HG03060 (cell line): ENCODE measurements at regions not wholly inside any gene's neighbourhood (a gene's known extent, or its start where the extent isn't known, plus 50 kb on each side); places are given as distances from the start of the nearest gene placed in this dataset.
"Not testable (repeated sequence)": the region's sequence is repeated elsewhere in the genome, so short reads cannot be mapped to it uniquely, and the experiment has no call there.

Experiments used
- ATAC-seq: cut with Tn5 transposase; IDR thresholded peaks from one replicate; pipeline ENCODE4 v1.9.1; 2021; ENCODE audit warnings: low read depth, moderate number of reproducible peaks; ENCODE audit not compliant: unreplicated experiment

DNA sequence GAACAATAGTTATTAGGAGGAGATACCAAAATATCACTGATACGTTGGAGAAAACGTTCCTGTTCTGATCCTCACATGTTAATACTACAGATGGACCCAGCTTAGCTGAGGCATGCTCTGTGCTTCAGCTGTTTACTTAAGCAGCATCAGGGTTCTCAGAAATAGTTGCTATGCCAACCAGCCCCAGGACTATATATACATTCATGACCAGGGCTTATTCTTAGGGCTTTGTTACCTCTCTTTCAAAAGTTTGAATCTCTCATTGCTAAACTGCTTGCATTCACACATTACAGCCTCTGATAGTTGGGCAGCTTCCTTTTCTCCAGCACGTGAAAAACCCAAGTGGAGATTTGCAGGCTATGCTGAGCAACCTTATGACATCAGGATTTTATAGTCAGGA, 800.4 kb downstream of the DIAPH3 start:
- ATAC-seq, result no peak

DNA sequence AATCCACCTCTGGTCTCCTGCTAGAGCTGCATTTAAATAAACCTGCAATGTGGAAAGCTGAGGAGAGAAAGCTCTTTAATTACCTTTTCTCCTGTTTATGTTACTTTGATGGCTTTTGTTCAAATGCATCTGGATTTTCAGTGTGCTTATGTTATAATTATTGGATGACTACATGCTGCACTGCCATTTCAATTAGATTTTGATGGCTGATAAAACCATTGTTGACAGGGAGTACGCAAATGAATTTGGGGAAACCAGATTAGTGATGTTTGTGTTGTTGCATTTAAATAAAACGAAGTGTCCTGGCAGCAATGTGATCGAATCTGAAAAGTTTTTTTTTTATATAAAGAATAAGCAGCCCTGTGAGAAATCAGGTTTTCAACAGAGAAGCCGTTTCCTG, 799.8 kb downstream of the DIAPH3 start:
- ATAC-seq, result no peak

DNA sequence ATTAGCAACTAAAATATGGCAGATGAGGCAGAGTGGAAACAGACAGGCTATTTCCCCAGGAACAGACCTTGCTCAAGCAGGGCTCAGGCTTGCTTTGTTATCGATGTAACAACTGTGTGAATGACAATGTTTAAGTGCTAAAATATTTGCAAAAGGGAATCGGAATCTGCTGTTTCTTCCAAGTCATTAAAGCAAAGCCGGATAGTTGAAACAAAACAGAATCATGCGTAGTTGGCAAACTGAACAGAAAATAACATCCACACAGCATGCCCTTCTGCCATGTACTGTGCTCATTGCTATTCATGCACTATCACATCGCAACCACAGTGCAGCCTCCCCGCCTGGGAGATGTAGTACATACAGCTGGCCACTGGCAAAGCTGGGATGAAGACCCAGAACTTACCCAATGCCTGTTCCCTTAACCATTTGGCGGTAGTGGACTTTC, 799.1 kb downstream of the DIAPH3 start:
- ATAC-seq, result no peak

DNA sequence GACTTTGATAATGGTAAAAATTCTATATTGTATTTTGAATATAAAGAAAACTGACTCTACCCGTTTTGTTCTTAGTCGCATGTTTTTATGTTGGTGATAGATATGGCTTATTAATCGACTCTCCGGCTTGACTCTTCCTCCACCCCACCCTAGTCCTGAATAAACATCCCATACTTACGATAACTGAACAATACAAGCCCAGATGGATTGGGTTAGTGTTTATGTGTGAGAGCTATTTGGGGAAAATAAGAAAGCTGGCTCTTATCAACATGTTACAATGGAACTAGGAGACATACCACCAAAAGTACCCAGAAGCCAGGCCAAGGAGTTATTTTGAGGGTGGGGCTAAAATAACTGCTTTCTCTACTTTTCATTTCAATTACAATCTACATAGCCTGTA, 796.3 kb downstream of the DIAPH3 start:
- ATAC-seq, result no peak

DNA sequence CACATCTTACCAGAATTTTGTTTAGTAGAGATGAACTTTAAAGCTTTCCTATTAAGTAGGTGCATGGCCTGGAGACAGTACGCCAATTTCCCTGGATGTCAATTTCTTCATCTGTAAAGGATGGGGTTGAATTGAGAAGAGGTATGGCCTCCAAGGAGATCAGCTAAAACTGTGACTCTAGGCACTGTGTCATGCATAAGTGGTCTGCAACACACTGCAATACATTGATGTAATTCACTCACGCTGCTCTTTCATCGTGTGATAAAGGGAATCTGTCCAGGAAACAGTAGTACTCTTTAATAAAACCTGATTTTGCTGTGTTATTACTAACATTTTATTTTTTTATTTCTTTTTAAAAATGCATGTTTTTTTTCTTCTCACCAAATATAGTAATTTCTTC, 795.8 kb downstream of the DIAPH3 start:
- ATAC-seq, result no peak

DNA sequence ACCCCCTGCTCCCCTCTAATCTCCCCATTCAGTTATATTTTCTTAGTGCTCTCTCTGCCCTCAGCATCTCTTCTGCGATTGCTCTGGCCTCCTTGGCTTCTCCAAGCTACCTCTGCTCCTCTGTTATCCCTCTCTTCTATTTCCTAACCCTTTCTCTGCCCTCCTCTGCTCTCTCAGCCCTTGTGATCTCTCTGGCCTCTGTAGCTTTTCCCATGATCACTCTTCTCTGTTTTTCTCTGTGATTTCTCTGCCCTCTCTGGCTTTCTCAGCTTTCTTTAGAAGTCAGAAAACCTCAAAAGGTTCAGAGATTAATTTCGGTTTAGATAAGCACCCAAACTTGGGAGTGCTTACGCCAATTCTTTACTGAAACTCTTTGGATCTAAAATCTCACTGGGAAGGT, 795.0 kb downstream of the DIAPH3 start:
- no peak for ATAC-seq

DNA sequence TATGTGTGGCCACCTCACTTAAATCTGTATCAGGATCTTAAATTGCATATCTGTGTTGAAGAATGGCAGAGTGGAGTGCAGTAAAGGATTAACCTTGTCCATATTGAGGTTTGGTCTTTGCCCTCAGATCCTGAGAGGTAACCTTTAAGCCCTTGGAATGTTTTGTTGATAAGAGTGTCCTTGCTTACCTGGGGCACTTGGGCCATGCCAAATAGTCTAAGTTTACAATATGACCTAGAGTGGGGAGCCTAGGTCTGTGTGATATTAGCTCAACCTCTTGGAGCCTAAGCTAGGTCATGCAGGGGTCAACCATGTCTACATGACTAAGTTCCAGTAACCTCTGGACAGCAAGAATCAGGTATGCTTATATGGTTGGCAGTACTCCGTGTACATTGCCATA, 792.5 kb downstream of the DIAPH3 start:
- no peak for ATAC-seq

DNA sequence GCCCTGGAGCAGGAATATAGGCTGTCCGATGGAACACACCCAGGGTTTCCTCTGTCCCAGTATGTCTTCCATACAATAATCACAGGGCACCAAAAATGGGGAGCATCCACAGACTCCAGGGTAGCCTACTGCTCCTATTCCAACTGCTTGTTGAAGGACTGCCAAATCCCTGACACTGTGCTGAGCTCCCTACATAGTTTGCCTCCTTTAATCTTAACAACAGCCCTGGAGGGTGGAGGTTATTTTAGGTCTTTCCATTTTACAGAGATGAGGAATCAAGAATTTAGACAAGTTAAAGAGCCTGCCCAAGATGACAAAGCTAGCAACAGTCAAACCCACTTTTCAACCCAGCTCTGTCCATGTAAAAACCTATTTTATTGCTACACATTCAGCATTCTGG, 790.4 kb downstream of the DIAPH3 start:
- no peak for ATAC-seq

DNA sequence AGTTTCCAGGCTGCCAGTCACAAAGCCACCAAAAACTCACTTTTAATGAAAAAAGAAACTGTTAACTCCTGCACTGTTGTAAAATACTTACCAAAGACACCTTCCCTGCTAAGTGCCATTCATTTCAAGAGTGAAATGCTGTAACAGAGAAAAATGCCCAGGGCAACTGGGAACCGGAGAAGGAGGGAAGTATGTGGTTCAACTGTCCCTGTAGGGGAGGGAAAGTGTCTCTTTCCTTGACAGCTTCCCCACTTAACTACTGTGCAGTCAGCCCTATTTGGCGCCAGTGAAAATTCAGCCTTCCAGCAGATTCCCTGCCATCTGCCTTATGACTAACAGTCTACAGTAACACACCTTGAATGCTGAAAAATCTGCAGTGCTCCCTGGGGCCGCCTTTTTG, 789.0 kb downstream of the DIAPH3 start:
- ATAC-seq, result no peak

DNA sequence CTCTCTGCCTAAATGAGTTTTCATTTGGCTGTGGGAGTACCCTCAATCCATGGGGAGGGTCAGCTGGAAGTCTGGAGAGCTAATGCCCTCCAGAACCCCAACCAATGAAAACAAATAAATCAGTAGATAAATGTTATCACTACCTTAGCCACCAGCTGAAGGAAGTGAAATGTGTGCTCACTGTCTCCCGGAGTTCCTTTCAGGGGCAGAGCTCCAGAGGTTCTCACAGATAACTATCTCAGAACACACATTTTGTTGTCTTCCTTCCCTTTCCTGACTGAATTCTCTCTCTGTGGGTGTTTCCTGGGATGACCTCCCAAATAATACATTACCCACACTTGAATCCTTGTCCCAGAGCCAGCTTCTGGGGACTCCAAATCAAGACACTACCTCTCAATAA, 779.6 kb downstream of the DIAPH3 start:
- ATAC-seq, result no peak

DNA sequence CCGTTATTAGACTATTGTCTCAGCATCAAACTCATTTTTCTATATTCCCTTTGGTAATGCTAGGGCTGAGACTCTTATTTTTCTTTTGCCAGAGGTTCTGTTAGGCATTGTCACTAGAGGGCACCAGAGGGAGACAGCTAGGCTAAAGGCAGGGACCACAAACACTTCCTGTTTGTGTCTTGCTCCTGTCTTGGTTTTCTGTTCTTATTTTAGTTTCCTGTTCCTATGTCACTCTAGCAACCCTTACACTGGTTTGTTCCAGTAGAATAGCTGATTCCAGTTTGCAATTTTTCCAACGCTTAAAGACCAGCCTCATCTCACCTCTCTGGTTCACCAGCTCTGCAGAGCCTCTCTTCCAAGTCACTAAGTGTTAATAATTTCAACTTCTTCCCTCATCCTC, 772.0 kb downstream of the DIAPH3 start:
- peak; percentile 98 for ATAC-seq

DNA sequence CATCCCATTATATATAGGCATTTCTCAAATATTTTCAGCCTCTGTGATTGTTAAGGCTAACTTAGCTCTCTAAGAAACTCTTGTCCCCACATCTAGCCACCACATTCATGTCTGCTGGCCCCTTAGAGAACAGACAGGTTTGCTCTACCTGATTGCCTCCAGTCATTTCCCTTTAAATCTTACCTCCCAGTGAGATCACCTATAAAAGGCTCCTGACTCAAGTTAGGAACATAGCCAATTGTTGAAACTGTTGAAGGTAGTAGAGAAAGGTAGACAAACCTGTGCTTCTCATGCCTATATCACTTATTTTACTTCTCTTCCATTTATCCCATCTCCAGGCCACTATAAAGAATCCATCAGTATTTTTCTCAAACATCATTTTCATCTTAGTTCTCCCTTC, 771.4 kb downstream of the DIAPH3 start:
- ATAC-seq, result no peak

DNA sequence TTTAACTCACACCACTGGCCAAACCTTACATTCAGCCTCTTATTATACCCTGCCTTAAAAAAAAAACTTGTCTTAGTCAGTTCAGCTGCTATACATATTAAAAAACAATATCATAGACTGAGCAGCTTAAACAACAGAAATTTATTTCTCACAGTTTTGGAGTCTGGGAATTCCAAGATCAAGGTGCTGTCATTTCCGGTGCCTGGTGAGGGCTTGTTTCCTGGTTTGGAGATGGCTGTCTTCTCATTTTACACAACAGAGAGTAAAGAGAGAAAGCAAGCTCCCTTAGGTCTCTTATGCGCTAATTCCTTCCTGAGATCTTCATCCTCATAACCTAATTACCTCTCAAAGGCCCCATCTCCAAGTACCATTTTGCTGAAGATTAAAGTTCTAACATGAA, 769.2 kb downstream of the DIAPH3 start:
- no peak for ATAC-seq

DNA sequence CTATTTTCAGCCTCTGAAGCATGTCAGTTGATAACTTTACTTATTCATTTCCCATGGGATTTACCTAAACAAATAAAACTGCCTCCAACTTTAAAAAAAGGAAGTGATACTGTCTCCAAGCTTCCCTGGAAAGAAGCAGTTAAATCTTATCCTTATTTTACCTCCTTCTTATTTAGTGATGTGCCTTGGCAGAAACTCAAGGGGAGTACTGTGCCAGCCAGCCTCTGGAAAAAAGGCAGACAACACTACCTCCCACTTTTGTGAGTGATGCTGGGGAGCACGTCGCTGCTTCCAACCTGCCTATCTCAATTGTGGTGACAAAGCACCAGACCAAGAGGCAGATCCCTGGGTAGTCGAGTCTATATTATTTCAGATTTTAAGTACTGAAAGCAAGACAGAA, 765.6 kb downstream of the DIAPH3 start:
- no peak for ATAC-seq

DNA sequence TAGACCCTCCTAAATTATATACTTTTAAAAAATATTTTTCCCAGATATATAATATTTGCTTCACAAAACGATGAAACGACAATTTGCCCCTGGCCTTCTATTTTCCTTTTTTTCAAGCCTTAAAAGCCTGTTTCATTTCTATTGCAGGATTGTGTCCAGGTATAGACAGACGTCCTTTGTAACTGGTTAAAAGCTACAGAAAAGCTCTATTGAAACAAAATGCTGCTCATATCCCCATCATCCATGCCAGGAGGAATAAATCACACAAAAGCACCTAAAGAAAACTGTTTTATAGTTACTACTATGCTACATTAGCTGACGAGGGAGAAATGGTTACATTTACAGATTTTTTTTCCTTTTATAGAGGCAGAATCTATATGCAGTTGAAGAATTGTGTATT, 765.1 kb downstream of the DIAPH3 start:
- ATAC-seq, result no peak

DNA sequence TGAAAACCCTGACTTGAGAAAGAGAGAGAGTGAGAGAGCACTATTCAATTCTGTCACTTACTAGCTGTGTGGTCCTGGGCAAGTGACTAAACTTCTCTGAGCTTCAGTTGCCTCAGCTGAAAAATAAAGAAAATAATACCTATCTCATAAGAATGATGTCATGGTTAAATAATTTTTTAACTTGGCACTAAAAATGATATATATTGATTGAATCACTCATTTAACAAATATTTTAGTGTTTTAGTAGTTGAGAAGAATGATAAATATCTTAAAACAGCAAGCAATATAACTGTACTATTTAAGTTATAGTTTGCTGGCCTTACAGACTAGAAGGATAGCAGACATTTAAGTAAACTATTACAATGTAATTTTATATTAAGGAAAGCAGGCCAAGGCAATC, 764.2 kb downstream of the DIAPH3 start:
- ATAC-seq, result no peak

DNA sequence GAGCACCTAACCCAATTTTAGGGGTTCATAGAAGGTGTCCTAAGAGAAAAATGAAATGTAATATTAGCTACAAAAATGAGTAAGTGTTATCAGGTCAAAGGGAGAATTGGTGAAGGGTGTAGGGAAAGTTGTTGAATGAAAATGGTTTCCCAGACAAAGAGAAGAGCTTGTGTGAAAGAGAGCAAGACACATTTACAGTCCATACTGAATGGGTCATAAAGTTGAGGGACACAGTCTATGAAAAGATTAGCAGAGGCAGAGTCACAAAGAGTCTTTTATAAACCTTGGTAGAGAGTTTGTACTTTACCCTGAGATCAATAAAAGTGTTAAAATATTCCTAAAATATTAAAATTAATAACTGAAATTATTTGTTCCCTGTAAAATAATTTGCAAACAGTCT, 759.4 kb downstream of the DIAPH3 start:
- no peak for ATAC-seq

DNA sequence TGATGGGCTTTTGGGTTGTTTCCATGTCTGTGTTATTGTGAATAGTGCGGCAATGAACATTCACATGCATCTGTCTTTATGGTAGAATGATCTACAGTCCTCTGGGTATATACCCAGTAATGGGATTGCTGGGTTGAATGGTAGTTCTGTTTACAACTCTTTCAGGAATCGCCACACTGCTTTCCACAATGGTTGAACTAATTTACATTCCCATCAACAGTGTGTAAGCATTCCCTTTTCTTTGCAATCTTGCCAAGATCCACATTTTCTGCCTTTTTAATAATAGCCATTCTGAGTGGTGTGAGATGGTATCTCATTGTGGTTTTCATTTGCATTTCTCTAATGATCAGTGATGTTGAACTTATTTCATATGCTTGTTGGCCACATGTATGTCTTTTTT, 756.5 kb downstream of the DIAPH3 start:
- not testable (repeated sequence) for ATAC-seq

DNA sequence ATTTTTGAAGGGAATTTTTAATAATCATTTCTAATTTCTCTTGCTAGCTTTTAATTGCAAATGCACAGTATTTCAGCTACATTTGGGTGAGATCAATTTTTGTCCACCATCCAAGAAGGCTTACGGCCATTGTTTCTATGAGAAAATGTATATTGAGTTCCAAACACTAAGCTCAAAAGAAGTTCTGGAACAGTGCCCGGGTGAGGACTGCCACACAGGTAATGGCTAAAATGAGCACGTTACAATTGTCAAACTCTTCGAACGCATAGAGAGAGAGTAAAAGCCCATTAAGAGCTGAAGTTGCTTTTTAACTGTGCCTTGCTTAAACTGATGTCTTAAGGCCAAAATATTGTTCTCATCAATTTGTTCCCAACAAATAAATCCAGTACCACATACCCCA, 755.0 kb downstream of the DIAPH3 start:
- no peak for ATAC-seq

DNA sequence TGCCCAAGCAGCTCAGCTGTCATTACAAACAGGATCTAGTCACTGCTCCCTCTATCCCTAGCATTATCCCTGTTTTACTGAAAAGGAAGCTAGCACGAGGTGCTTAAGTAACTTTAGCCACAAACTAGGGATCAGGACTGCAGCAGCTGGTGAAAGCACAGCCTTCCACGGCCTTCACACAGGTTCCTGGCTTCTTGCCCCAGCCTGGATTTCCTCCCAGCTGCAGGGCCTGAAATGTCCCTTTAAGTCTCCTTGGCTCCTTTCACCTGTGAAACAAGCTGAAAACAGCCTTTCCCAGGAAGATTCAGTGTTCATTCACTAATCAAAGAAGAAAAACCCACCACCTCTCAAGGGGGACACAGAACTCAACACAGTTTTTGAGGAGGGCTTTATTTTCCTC, 754.5 kb downstream of the DIAPH3 start:
- ATAC-seq, result no peak

DNA sequence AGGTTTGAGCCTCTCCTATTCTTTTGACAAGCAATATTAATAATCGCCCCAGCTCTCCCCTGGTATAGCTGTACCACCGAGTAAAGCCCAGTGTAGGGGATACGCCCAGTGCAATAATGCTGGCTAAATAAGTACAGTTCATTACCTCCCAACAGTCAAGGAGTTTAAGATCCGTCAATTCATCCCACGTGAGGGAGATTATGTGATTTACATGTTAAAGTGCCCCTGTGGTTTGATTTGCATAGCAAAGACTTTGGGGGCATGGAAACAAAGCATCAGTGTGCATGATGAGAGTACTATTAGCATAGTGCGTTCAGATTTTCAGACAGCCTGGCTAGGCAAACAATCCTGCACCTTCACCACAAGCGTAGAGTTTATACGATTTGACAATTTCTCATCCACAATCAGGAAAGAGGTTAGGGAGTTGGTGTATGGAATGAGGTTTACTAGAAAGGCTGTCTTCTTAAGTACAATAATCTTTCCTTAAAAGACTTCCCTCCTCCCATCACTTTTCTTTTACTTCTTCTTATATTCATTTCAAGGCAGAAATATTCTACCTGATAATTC, 754.0 kb downstream of the DIAPH3 start:
- ATAC-seq, result no peak

DNA sequence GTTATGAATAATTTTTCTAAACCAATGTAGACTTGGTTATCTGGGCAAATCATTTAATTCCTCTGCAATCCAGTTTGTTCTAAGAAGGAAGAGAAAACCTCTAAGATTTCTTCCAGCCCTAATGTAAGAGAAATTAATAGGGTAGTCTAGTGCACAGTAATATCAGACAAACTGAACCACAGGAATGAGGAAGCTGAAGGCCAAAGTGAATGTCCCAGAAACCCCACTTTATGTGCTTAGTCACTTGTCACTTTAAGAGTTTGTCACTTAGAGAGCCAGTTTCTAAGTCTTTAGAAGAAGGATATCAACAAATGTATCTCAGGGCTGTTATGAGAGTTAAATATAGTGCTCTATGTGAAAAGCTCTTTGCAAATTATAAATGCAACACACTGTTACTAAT, 750.6 kb downstream of the DIAPH3 start:
- ATAC-seq, result peak; percentile 95

DNA sequence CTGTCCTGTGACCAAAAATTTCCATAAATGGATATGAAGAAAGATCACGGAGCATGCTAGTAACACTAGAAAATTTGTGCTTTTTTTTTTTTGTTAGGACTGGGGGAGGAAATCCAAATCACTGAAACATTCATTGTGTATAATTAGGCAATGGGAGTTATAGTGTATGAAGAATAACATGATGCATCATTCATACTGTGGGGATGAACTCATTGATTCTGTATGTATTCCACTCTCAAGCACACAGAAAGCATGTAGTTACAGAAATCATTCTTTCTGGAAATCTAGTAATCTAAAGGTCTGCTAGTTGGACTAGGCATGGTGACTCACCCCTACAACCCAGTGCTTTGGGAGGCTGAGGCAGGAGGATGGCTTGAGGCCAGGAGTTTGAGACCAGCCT, 749.7 kb downstream of the DIAPH3 start:
- ATAC-seq, result no peak
